NCI-H2227 (cell line): ENCODE measurements at regions not wholly inside any gene's neighbourhood (a gene's known extent, or its start where the extent isn't known, plus 50 kb on each side); places are given as distances from the start of the nearest gene placed in this dataset.
"Not testable (repeated sequence)": the region's sequence is repeated elsewhere in the genome, so short reads cannot be mapped to it uniquely, and the experiment has no call there.

Source experiments
- DNase-seq: peaks from one replicate; lab custom pipeline; 2025; ENCODE audit not compliant: unreplicated experiment; lab: John Stamatoyannopoulos, UW

- no peak for DNase-seq
Measured at GRCh38 chr1:199184180-199184579, 545.3 kb downstream of the PTPRC start.

GRCh38 chr1:199194862-199195261, 556.0 kb downstream of the PTPRC start:
- no peak for DNase-seq

- DNase-seq = no peak
Measured at GRCh38 chr1:199197695-199198094, 558.9 kb downstream of the PTPRC start.

GRCh38 chr1:199202331-199202730, 563.5 kb downstream of the PTPRC start:
- no peak for DNase-seq

GRCh38 chr1:199204231-199204630, 565.4 kb downstream of the PTPRC start:
- DNase-seq = peak; percentile 7

- DNase-seq = no peak
Measured at GRCh38 chr1:199205740-199206441, 567.1 kb downstream of the PTPRC start.

- DNase-seq = no peak
Measured at GRCh38 chr1:199208847-199209246, 570.0 kb downstream of the PTPRC start.

- no peak for DNase-seq
Measured at GRCh38 chr1:199218065-199218464, 579.2 kb downstream of the PTPRC start.

- no peak for DNase-seq
Measured at GRCh38 chr1:199218533-199218932, 579.7 kb downstream of the PTPRC start.

- DNase-seq = no peak
Measured at GRCh38 chr1:199220031-199220430, 581.2 kb downstream of the PTPRC start.

GRCh38 chr1:199221371-199222150, 582.7 kb downstream of the PTPRC start:
- no peak for DNase-seq

GRCh38 chr1:199223936-199224335, 585.1 kb downstream of the PTPRC start:
- no peak for DNase-seq

GRCh38 chr1:199226163-199226562, 587.3 kb downstream of the PTPRC start:
- no peak for DNase-seq

- DNase-seq = no peak
Measured at GRCh38 chr1:199242147-199242546, 603.3 kb downstream of the PTPRC start.

GRCh38 chr1:199242601-199243000, 603.8 kb downstream of the PTPRC start:
- DNase-seq = no peak

- DNase-seq = peak; percentile 66
Measured at GRCh38 chr1:199243423-199244061, 604.7 kb downstream of the PTPRC start.

- DNase-seq = no peak
Measured at GRCh38 chr1:199245946-199246345, 607.1 kb downstream of the PTPRC start.

GRCh38 chr1:199246716-199247115, 607.9 kb downstream of the PTPRC start:
- no peak for DNase-seq

- no peak for DNase-seq
Measured at GRCh38 chr1:199247891-199248290, 609.1 kb downstream of the PTPRC start.

- not testable (repeated sequence) for DNase-seq
Measured at GRCh38 chr1:199254040-199254439, 615.2 kb downstream of the PTPRC start.

GRCh38 chr1:199261328-199261727, 622.5 kb downstream of the PTPRC start:
- no peak for DNase-seq

- no peak for DNase-seq
Measured at GRCh38 chr1:199264283-199264682, 625.4 kb downstream of the PTPRC start.
